ENCODE measurements at regions not wholly inside any gene's neighbourhood (a gene's known extent, or its start where the extent isn't known, plus 50 kb on each side); places are given as distances from the start of the nearest gene placed in this dataset.

DNA sequence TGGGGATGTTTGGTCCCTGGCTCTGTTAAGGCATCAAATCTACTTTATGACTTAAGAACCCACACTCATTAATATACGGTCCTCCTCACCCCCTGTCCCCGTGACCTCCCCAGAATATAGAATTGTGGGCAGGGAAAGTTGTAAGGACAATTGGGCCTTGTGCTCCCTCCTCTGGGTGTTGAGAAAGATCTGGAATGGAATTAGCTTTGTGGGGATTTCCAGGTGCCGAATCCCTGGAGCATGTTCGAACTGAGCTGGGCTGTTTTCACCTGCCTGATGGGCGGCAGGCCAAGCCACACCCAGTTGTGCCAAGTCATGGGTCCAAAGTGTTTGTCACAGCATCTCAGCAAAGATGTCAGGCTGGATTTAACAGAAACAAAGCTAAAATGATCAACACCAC is 349.3 kb upstream of the KLF3 start:
- H3K27ac ChIP-seq (ENCODE audit: low read depth in 2 of 2, low read length in 2 of 2) = peak overlapping the region in 1 of 2 donors; percentile 12
- FAIRE-seq (no peak), DNase-seq (peak in 2 of 5 donors; percentile 20 to 89)
- no peaks in the 10 kb centered on the region for H3K9me3 ChIP-seq (ENCODE audit: control insufficient read depth in 2 of 3, insufficient read depth in 1 of 3, low read length in 3 of 3)
- intact Hi-C loops (cut with DNase I) = no loop called here
- TF ChIP-seq, protein P1, sequence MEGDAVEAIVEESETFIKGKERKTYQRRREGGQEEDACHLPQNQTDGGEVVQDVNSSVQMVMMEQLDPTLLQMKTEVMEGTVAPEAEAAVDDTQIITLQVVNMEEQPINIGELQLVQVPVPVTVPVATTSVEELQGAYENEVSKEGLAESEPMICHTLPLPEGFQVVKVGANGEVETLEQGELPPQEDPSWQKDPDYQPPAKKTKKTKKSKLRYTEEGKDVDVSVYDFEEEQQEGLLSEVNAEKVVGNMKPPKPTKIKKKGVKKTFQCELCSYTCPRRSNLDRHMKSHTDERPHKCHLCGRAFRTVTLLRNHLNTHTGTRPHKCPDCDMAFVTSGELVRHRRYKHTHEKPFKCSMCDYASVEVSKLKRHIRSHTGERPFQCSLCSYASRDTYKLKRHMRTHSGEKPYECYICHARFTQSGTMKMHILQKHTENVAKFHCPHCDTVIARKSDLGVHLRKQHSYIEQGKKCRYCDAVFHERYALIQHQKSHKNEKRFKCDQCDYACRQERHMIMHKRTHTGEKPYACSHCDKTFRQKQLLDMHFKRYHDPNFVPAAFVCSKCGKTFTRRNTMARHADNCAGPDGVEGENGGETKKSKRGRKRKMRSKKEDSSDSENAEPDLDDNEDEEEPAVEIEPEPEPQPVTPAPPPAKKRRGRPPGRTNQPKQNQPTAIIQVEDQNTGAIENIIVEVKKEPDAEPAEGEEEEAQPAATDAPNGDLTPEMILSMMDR (IDR thresholded peaks at IDR 0.05; ENCODE audit: borderline replicate concordance, extremely low read depth, insufficient read depth) = no peak
- H3K9ac ChIP-seq (ENCODE audit: low read length in 3 of 3) = no peak overlapping the region
- H3K27me3 ChIP-seq (ENCODE audit: control insufficient read depth, insufficient read depth, low read length) = no peaks in the 10 kb centered on the region
- peaks cover 8 to 12% (median 8%) of the 10 kb centered on the region in 3 donors for H3K4me1 ChIP-seq (ENCODE audit: control insufficient read depth in 2 of 3, insufficient read depth in 2 of 3, low read depth in 1 of 3, low read length in 3 of 3)
- no peaks in the 10 kb centered on the region for H3K36me3 ChIP-seq (ENCODE audit: control insufficient read depth in 2 of 3, insufficient read depth in 3 of 3, low read length in 3 of 3)
- no peak overlapping the region for H3K4me3 ChIP-seq (ENCODE audit: low read length in 3 of 3)

DNA sequence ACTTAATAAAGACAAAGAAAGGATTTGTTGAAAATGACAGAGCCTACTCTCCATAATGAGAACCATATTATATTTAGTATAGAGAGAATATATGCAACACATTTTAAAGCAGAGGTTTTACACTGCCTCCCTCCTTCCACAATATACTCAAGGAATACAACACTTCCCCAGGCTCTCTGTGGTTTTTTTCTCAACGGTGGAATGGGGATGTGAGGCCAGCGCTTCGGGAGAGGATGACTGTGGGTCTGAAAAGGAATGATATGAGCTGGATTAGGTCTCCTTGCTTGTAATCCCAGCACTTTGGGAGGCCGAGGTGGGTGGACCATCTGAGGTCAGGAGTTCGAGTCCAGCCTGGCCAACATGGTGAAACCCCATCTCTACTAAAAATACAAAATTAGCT is 348.7 kb upstream of the KLF3 start:
- H3K4me3 ChIP-seq (ENCODE audit: low read length in 3 of 3) = no peak overlapping the region
- TF ChIP-seq, protein P1 (IDR thresholded peaks at IDR 0.05; ENCODE audit: borderline replicate concordance, extremely low read depth, insufficient read depth) = no peak
- intact Hi-C loops (cut with DNase I) = no loop called here
- peaks cover 8 to 17% (median 12%) of the 10 kb centered on the region in 3 donors for H3K4me1 ChIP-seq (ENCODE audit: control insufficient read depth in 2 of 3, insufficient read depth in 2 of 3, low read depth in 1 of 3, low read length in 3 of 3)
- no peaks in the 10 kb centered on the region for H3K36me3 ChIP-seq (ENCODE audit: control insufficient read depth in 2 of 3, insufficient read depth in 3 of 3, low read length in 3 of 3)
- no peak for FAIRE-seq
- H3K9me3 ChIP-seq (ENCODE audit: control insufficient read depth in 2 of 3, insufficient read depth in 1 of 3, low read length in 3 of 3) = no peaks in the 10 kb centered on the region
- DNase-seq = no peak
- H3K27ac ChIP-seq (ENCODE audit: low read depth in 2 of 2, low read length in 2 of 2) = no peak overlapping the region
- no peak overlapping the region for H3K9ac ChIP-seq (ENCODE audit: low read length in 3 of 3)
- H3K27me3 ChIP-seq (ENCODE audit: control insufficient read depth, insufficient read depth, low read length) = no peaks in the 10 kb centered on the region

DNA sequence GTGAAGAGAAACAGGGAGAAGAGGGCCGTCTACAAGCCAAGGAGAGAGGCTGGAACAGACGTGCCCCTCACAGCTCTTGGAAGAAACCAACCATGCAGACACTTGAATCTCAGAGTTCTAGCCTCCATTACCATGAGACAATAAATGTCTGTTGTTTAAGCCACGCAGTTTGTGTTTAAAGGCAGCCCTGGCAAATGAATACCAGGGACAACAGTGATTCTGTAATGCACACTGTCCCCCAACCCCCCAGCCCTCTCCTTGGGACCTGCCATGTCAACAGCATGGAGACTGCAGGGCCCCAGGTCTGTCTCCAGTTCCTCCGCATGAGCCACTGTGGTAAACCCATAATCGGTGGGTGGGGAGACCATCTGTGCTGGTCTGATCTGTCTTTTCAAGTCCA is 348.0 kb upstream of the KLF3 start:
- no peak overlapping the region for H3K4me3 ChIP-seq (ENCODE audit: low read length in 3 of 3)
- TF ChIP-seq, protein P1 (IDR thresholded peaks at IDR 0.05; ENCODE audit: borderline replicate concordance, extremely low read depth, insufficient read depth) = no peak
- no peak for DNase-seq
- H3K9ac ChIP-seq (ENCODE audit: low read length in 3 of 3) = no peak overlapping the region
- H3K36me3 ChIP-seq (ENCODE audit: control insufficient read depth in 2 of 3, insufficient read depth in 3 of 3, low read length in 3 of 3) = no peaks in the 10 kb centered on the region
- no peak overlapping the region for H3K27ac ChIP-seq (ENCODE audit: low read depth in 2 of 2, low read length in 2 of 2)
- peaks cover 8 to 21% (median 12%) of the 10 kb centered on the region in 3 donors for H3K4me1 ChIP-seq (ENCODE audit: control insufficient read depth in 2 of 3, insufficient read depth in 2 of 3, low read depth in 1 of 3, low read length in 3 of 3)
- intact Hi-C loops (cut with DNase I) = no loop called here
- FAIRE-seq = no peak
- no peaks in the 10 kb centered on the region for H3K27me3 ChIP-seq (ENCODE audit: control insufficient read depth, insufficient read depth, low read length)
- no peaks in the 10 kb centered on the region for H3K9me3 ChIP-seq (ENCODE audit: control insufficient read depth in 2 of 3, insufficient read depth in 1 of 3, low read length in 3 of 3)

DNA sequence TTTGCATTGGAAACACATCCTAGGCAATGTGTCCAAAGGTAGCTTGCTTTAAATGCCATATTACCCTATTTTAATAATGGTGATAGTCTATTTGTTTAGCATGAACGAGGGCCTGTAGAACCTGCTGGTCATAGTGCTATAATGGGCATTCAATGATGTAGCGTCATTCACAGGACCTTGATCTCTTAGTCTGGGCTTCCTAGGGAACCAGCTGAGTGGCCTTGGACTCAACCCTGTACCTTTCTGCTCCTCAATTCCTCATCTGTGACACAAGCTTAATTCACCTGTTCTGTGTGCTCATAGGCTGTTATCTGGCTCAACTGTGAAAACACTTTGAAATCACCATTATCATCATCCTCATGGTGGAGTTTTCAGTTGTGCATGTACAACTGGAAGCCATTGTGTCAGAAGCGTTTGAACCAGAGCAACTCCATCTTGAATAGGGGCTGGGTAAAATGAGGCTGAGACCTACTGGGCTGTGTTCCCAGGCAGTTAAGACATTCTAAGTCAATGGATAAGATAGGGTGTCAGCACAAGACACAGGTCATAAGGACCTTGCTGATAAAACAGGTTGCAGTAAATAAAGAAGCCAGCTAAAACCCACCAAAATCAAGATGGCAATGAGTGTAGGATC is 346.8 kb upstream of the KLF3 start:
- peaks cover 8 to 21% (median 12%) of the 10 kb centered on the region in 3 donors for H3K4me1 ChIP-seq (ENCODE audit: control insufficient read depth in 2 of 3, insufficient read depth in 2 of 3, low read depth in 1 of 3, low read length in 3 of 3)
- intact Hi-C loops (cut with DNase I) = no loop called here
- TF ChIP-seq, protein P1 (IDR thresholded peaks at IDR 0.05; ENCODE audit: borderline replicate concordance, extremely low read depth, insufficient read depth) = no peak
- no peak overlapping the region for H3K9ac ChIP-seq (ENCODE audit: low read length in 3 of 3)
- no peak for DNase-seq
- H3K9me3 ChIP-seq (ENCODE audit: control insufficient read depth in 2 of 3, insufficient read depth in 1 of 3, low read length in 3 of 3) = no peaks in the 10 kb centered on the region
- no peak for FAIRE-seq
- no peak overlapping the region for H3K4me3 ChIP-seq (ENCODE audit: low read length in 3 of 3)
- no peaks in the 10 kb centered on the region for H3K36me3 ChIP-seq (ENCODE audit: control insufficient read depth in 2 of 3, insufficient read depth in 3 of 3, low read length in 3 of 3)
- H3K27me3 ChIP-seq (ENCODE audit: control insufficient read depth, insufficient read depth, low read length) = no peaks in the 10 kb centered on the region
- H3K27ac ChIP-seq (ENCODE audit: low read depth in 2 of 2, low read length in 2 of 2) = no peak overlapping the region

Data from kidney (tissue), 13 donors.